ENCODE measurements at regions not wholly inside any gene's neighbourhood (a gene's known extent, or its start where the extent isn't known, plus 50 kb on each side); places are given as distances from the start of the nearest gene placed in this dataset.

DNA sequence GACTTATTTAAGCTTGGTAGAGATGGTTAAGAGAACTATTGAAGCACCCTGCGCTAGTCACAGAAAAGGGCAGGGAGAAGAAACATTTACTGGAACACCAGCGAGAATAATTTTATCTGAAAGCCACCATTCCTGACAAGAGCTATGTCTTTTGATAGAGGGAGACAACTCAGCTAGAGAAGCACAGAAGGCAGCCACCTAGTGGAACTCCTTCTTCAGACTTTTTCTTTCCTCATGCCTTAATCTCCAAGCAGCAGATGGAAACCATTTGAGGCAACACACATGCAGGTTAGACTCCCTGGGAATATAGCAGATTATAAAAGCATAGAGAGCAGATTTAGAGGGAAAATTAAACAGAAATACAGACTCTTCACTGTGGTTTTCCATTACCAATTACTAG lies 813.4 kb downstream of the SLITRK6 start:
- TF ChIP-seq POLR2A (IDR thresholded peaks at IDR 0.05; ENCODE audit: low read length) (no peak), GATA1 (IDR thresholded peaks at IDR 0.05; ENCODE audit: low read depth, low read length) (no peak)

Data from erythroblast (primary cell).